Breast epithelium (tissue), 3 donors: ENCODE measurements at regions not wholly inside any gene's neighbourhood (a gene's known extent, or its start where the extent isn't known, plus 50 kb on each side); places are given as distances from the start of the nearest gene placed in this dataset.

Source experiments
- POLR2A ChIP-seq: fragments of 450-650 bp; IDR thresholded peaks from one replicate; pipeline ENCODE4 v1.6.1; 2016; ENCODE audit warnings: antibody characterized with exemption, mild to moderate bottlenecking, moderate library complexity
- POLR2AphosphoS5 ChIP-seq, 3 donors: sonication (generic); formaldehyde crosslinking; IDR thresholded peaks; one replicate each; pipeline ENCODE4 v1.6.1; 2017; ENCODE audit warnings: antibody characterized with exemption in 3 of 3
- TF ChIP-seq, protein P1 (sequence below), 3 donors: fragments of 450-650 bp; IDR thresholded peaks; one replicate each; pipeline ENCODE4 v1.5.1; 2016 to 2017; ENCODE audit warnings: antibody characterized with exemption in 3 of 3, mild to moderate bottlenecking in 3 of 3, moderate library complexity in 3 of 3

DNA sequence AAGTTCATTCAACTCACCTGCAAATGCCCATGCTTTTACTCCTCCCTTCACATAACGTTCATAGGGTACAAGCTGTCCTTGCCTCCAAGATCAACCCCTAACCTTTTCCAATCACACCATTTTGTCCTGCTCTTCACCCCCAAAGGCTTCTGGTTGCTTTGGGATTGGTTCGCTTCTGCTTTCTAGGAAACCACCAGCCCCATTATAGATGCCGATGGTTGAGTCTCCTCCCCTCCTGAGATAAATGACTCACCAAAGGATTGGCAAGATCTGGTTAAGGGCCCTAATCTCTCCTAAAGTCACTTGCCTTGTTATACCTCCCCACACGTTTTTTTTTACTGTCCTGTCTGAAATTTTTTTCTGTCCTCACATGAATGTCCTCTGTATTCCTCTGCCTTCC is 311.4 kb downstream of the HACE1 start:
- TF ChIP-seq, protein P1, sequence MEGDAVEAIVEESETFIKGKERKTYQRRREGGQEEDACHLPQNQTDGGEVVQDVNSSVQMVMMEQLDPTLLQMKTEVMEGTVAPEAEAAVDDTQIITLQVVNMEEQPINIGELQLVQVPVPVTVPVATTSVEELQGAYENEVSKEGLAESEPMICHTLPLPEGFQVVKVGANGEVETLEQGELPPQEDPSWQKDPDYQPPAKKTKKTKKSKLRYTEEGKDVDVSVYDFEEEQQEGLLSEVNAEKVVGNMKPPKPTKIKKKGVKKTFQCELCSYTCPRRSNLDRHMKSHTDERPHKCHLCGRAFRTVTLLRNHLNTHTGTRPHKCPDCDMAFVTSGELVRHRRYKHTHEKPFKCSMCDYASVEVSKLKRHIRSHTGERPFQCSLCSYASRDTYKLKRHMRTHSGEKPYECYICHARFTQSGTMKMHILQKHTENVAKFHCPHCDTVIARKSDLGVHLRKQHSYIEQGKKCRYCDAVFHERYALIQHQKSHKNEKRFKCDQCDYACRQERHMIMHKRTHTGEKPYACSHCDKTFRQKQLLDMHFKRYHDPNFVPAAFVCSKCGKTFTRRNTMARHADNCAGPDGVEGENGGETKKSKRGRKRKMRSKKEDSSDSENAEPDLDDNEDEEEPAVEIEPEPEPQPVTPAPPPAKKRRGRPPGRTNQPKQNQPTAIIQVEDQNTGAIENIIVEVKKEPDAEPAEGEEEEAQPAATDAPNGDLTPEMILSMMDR (IDR thresholded peaks at IDR 0.05) = no peak
- no peak for TF ChIP-seq POLR2A
- no peak for TF ChIP-seq POLR2AphosphoS5 (IDR thresholded peaks at IDR 0.05)
